Activated T-cell treated with anti-CD3 and anti-CD28 coated beads for 1 hour (primary cell): ENCODE measurements at regions not wholly inside any gene's neighbourhood (a gene's known extent, or its start where the extent isn't known, plus 50 kb on each side); places are given as distances from the start of the nearest gene placed in this dataset.

ENCODE experiments used
- DNase-seq: peaks from one replicate; pipeline ENCODE4 v3.0.0-alpha.2; 2020; ENCODE audit warnings: low read depth

- no peak for DNase-seq
These were observed 101.6 kb upstream of the DLX2 start for GRCh38 chr2:172204309-172204708.

- no peak for DNase-seq
These were observed 102.1 kb upstream of the DLX2 start for GRCh38 chr2:172204762-172205161.

DNA sequence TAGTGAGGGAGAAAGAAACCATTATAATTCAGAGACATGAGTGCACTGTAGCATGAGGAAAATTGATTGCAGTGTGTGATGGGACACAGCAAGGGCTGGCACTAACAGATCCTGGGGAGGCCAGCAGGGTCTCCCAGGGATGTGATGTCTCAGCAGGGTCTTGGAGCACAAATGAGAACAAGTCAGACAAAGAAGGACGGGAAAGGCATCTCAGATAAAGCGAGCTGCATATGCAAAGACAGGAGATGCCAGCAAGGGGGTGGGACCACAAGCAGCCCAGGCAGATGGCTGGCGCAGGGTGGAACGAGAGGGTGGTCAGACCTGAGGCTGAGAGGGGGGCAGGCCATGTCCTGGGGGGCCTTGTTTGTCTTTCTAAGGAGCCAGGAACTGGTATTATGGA, 102.6 kb upstream of the DLX2 start:
- DNase-seq, result no peak

DNA sequence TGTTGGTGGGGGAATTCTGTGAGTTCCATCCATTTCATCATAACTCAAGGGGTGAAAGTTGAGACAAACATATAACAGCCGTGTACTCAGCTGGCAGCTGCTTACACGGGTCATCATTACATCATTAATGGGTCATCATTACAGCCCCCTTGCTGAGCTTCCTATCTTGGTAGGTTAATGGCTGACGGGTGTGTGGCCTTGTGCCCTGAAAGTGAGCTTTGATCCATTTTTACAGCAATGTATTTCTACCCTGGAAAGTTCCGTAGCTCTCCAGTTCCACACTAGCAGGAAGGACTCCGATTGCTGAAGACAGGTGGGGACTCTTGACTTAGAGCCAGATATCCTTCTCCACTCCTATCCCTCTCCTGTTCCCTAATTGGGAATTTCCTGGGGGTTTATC, 105.2 kb upstream of the DLX2 start:
- DNase-seq, result no peak

- DNase-seq, result no peak
These were observed 106.2 kb upstream of the DLX2 start for GRCh38 chr2:172208791-172209325.

DNA sequence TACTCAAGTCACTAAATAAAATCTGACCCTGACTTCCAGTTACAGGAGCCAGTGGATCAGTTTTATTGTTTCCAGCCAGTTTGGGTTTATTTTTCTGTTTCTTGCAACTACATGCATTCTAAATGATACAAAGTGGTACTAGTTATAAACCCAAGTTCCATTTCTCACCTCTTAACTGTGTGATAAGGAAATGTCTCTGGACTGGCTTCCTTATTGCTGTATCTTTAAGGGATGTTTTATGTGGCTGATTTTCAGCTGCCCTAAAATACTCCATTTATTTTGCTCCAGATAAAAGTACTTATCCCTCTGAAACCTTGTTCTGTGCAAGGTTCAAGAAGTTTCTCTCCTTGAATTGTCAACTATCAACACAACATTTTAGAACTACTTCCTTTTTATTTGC, 107.9 kb upstream of the DLX2 start:
- no peak for DNase-seq

- DNase-seq, result no peak
These were observed 108.8 kb upstream of the DLX2 start for GRCh38 chr2:172211512-172211911.

- no peak for DNase-seq
These were observed 110.6 kb upstream of the DLX2 start for GRCh38 chr2:172213116-172213860.

GRCh38 chr2:172214252-172214651, 111.6 kb upstream of the DLX2 start:
- DNase-seq, result no peak

DNA sequence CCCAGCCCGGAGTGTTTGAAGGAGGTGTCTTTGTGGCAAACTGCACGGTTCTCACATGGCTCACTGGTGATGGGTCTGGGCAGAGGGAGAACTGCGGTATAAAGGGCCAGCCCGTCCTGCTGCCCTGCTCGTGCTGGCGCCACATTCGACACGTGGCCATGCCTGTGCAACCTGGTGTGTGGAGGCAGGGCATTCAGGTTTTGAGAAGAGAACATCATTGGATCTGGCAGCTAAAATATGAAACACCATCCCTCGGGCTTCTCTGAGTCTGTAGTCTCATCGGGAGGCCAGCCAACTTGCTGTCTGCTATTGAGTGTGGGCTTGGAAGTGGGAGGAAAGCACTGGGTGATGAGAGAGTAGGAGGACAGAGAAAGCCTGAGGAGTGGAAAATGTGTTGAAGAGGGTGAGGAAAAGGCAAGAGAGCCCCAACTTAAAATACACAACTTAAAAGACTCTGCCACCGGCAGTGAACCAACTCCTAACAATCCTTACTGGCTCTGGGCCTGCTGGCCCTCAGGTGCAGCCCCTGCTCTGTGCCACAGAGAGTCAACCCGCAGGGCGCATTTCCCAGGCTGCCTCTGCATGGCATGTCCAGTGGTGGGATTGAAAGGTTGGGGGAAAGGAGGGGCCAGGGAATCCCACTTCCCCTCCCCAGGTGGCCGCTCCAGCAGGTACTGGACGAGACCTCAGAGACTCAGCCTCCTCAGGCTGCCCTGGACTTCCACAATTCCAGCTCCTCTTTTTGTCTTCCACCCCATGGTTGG, 112.7 kb upstream of the DLX2 start:
- DNase-seq, result no peak

GRCh38 chr2:172215936-172216335, 113.2 kb upstream of the DLX2 start:
- DNase-seq, result no peak

DNA sequence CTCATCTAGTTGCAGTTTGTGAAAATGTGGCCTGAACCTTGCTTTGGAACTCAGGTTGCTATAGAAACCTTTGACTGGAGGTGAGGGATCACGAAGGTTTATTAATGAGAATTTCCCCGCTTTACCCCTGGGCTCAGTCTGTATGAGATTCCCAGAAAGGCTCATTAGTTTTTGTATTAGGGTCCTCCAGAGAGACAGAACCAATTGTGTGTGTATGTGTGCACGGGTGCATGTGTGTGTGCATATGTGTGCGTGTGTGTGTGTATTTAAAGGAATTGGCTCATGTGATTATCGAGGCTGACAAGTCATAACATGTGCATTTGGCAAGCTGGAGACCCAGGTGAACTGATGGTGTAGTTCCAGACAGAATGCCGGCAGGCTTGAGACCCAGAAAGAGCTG, 113.8 kb upstream of the DLX2 start:
- no peak for DNase-seq

- no peak for DNase-seq
These were observed 116.5 kb upstream of the DLX2 start for GRCh38 chr2:172219201-172219600.

GRCh38 chr2:172220121-172220520, 117.4 kb upstream of the DLX2 start:
- DNase-seq, result no peak

GRCh38 chr2:172223601-172224054, 120.9 kb upstream of the DLX2 start:
- no peak for DNase-seq

DNA sequence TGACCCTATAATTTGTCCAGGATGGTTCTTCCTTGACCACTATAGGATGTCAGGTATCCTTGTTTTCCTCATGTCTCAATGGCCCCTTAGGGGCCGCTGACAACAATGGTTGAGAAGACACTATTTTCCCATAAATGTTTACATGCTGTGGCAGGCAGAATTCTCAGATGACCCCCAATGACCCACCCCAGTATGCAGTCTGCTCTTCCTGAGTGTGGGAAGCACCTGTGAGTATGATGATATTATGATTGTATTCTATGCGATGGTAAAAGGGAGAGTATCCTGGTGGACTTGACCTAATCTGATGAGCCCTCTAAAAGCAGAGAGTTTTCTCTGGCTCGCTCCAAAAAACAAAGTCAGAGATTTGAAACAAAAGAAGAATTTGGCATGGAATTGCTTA, 123.1 kb upstream of the DLX2 start:
- no peak for DNase-seq

- no peak for DNase-seq
These were observed 123.8 kb upstream of the DLX2 start for GRCh38 chr2:172226244-172227061.

DNA sequence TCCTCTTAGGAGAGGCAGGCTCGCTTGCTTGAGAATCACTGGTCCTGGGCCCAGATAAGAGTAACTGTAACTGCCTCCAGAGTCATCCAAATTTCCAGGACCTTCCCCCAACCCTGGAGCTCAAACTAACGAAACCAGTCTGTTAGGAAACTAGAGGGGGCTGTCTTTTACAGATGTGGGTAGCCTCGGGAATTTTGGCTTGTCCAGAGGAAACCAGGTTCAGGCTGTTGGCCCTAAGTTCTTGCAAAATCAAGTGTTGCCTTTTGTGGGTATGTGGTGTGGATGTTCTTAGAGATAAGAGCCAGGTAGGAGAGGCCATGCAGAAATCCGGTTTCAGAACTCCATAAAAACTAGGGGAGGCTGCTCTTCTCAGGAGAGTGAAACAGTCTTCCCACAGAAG, 125.0 kb upstream of the DLX2 start:
- DNase-seq, result no peak

- DNase-seq, result no peak
These were observed 125.6 kb upstream of the DLX2 start for GRCh38 chr2:172228177-172228808.

GRCh38 chr2:172229125-172229524, 126.4 kb upstream of the DLX2 start:
- DNase-seq, result no peak

GRCh38 chr2:172230332-172230888, 127.7 kb upstream of the DLX2 start:
- DNase-seq, result no peak
